ENCODE measurements at regions not wholly inside any gene's neighbourhood (a gene's known extent, or its start where the extent isn't known, plus 50 kb on each side); places are given as distances from the start of the nearest gene placed in this dataset.

- H3F3A ChIP-seq (replicated peaks; ENCODE audit: low read depth) = no peaks in the 10 kb centered on the region
- no peak overlapping the region for H3K4me3 ChIP-seq
- no peak overlapping the region for H3K4me2 ChIP-seq
- H2AFZ ChIP-seq = no peak overlapping the region
- no peaks in the 10 kb centered on the region for H4K20me1 ChIP-seq (replicated peaks; ENCODE audit: insufficient read depth)
- DNase-seq (ENCODE audit: low spot score) (no peak), ATAC-seq (no peak)
- no peak for TF ChIP-seq ZNF114 (CRISPR knock-in tag; IDR thresholded peaks at IDR 0.05)
- no peak for TF ChIP-seq JUNB (IDR thresholded peaks at IDR 0.05; ENCODE audit: unreplicated experiment)
- no peak for TF ChIP-seq POLR2AphosphoS5 (IDR thresholded peaks at IDR 0.05; ENCODE audit: low read depth)
- TF ChIP-seq EZH2 (IDR thresholded peaks at IDR 0.05; ENCODE audit: low read depth, unreplicated experiment) = no peak
- TF ChIP-seq EZH2phosphoT487 (IDR thresholded peaks at IDR 0.05; ENCODE audit: unreplicated experiment) = no peak
- TF ChIP-seq, protein P1, sequence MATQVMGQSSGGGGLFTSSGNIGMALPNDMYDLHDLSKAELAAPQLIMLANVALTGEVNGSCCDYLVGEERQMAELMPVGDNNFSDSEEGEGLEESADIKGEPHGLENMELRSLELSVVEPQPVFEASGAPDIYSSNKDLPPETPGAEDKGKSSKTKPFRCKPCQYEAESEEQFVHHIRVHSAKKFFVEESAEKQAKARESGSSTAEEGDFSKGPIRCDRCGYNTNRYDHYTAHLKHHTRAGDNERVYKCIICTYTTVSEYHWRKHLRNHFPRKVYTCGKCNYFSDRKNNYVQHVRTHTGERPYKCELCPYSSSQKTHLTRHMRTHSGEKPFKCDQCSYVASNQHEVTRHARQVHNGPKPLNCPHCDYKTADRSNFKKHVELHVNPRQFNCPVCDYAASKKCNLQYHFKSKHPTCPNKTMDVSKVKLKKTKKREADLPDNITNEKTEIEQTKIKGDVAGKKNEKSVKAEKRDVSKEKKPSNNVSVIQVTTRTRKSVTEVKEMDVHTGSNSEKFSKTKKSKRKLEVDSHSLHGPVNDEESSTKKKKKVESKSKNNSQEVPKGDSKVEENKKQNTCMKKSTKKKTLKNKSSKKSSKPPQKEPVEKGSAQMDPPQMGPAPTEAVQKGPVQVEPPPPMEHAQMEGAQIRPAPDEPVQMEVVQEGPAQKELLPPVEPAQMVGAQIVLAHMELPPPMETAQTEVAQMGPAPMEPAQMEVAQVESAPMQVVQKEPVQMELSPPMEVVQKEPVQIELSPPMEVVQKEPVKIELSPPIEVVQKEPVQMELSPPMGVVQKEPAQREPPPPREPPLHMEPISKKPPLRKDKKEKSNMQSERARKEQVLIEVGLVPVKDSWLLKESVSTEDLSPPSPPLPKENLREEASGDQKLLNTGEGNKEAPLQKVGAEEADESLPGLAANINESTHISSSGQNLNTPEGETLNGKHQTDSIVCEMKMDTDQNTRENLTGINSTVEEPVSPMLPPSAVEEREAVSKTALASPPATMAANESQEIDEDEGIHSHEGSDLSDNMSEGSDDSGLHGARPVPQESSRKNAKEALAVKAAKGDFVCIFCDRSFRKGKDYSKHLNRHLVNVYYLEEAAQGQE (IDR thresholded peaks at IDR 0.05; ENCODE audit: unreplicated experiment) = no peak
- TF ChIP-seq CREB1 (CRISPR knock-in tag; IDR thresholded peaks at IDR 0.05; ENCODE audit: low read depth) = no peak
- no peak for TF ChIP-seq ETS1 (IDR thresholded peaks at IDR 0.05)
- no peak for TF ChIP-seq STAT1 (IDR thresholded peaks at IDR 0.05; ENCODE audit: unreplicated experiment)
- TF ChIP-seq, protein P2, sequence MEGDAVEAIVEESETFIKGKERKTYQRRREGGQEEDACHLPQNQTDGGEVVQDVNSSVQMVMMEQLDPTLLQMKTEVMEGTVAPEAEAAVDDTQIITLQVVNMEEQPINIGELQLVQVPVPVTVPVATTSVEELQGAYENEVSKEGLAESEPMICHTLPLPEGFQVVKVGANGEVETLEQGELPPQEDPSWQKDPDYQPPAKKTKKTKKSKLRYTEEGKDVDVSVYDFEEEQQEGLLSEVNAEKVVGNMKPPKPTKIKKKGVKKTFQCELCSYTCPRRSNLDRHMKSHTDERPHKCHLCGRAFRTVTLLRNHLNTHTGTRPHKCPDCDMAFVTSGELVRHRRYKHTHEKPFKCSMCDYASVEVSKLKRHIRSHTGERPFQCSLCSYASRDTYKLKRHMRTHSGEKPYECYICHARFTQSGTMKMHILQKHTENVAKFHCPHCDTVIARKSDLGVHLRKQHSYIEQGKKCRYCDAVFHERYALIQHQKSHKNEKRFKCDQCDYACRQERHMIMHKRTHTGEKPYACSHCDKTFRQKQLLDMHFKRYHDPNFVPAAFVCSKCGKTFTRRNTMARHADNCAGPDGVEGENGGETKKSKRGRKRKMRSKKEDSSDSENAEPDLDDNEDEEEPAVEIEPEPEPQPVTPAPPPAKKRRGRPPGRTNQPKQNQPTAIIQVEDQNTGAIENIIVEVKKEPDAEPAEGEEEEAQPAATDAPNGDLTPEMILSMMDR (conservative IDR thresholded peaks at IDR 0.05; ENCODE audit: low read depth in 2 of 2) = no peak
- TF ChIP-seq NANOG (IDR thresholded peaks at IDR 0.05; ENCODE audit: borderline replicate concordance) = no peak
- no peak for TF ChIP-seq ZNF331 (CRISPR knock-in tag; IDR thresholded peaks at IDR 0.05; ENCODE audit: low read depth)
- TF ChIP-seq, protein P3, sequence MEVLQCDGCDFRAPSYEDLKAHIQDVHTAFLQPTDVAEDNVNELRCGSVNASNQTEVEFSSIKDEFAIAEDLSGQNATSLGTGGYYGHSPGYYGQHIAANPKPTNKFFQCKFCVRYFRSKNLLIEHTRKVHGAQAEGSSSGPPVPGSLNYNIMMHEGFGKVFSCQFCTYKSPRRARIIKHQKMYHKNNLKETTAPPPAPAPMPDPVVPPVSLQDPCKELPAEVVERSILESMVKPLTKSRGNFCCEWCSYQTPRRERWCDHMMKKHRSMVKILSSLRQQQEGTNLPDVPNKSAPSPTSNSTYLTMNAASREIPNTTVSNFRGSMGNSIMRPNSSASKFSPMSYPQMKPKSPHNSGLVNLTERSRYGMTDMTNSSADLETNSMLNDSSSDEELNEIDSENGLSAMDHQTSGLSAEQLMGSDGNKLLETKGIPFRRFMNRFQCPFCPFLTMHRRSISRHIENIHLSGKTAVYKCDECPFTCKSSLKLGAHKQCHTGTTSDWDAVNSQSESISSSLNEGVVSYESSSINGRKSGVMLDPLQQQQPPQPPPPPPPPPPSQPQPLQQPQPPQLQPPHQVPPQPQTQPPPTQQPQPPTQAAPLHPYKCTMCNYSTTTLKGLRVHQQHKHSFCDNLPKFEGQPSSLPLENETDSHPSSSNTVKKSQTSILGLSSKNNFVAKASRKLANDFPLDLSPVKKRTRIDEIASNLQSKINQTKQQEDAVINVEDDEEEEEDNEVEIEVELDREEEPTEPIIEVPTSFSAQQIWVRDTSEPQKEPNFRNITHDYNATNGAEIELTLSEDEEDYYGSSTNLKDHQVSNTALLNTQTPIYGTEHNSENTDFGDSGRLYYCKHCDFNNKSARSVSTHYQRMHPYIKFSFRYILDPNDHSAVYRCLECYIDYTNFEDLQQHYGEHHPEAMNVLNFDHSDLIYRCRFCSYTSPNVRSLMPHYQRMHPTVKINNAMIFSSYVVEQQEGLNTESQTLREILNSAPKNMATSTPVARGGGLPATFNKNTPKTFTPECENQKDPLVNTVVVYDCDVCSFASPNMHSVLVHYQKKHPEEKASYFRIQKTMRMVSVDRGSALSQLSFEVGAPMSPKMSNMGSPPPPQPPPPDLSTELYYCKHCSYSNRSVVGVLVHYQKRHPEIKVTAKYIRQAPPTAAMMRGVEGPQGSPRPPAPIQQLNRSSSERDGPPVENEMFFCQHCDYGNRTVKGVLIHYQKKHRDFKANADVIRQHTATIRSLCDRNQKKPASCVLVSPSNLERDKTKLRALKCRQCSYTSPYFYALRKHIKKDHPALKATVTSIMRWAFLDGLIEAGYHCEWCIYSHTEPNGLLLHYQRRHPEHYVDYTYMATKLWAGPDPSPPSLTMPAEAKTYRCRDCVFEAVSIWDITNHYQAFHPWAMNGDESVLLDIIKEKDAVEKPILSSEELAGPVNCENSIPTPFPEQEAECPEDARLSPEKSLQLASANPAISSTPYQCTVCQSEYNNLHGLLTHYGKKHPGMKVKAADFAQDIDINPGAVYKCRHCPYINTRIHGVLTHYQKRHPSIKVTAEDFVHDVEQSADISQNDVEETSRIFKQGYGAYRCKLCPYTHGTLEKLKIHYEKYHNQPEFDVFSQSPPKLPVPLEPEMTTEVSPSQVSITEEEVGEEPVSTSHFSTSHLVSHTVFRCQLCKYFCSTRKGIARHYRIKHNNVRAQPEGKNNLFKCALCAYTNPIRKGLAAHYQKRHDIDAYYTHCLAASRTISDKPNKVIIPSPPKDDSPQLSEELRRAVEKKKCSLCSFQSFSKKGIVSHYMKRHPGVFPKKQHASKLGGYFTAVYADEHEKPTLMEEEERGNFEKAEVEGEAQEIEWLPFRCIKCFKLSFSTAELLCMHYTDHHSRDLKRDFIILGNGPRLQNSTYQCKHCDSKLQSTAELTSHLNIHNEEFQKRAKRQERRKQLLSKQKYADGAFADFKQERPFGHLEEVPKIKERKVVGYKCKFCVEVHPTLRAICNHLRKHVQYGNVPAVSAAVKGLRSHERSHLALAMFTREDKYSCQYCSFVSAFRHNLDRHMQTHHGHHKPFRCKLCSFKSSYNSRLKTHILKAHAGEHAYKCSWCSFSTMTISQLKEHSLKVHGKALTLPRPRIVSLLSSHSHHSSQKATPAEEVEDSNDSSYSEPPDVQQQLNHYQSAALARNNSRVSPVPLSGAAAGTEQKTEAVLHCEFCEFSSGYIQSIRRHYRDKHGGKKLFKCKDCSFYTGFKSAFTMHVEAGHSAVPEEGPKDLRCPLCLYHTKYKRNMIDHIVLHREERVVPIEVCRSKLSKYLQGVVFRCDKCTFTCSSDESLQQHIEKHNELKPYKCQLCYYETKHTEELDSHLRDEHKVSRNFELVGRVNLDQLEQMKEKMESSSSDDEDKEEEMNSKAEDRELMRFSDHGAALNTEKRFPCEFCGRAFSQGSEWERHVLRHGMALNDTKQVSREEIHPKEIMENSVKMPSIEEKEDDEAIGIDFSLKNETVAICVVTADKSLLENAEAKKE (CRISPR knock-in tag; IDR thresholded peaks at IDR 0.05) = no peak
- H3K9me2 ChIP-seq (ENCODE audit: insufficient read depth) = no peaks in the 10 kb centered on the region
- H3K36me3 ChIP-seq (ENCODE audit: insufficient read depth) = no peaks in the 10 kb centered on the region; the same call in 1 of the 2 replicates
- Mint-ChIP-seq H3K4me3 (no peak overlapping the region), H3K36me3 (ENCODE audit: low read depth) (peaks cover 28% of the 10 kb centered on the region), H3K27ac (no peak overlapping the region), H3K27me3 (ENCODE audit: insufficient read depth, low read depth, poor library complexity) (peaks cover 14% of the 10 kb centered on the region), H3K9me3 (peaks cover 94% of the 10 kb centered on the region), H3K4me1 (no peaks in the 10 kb centered on the region)
- no peaks in the 10 kb centered on the region for H3K27me3 ChIP-seq (ENCODE audit: insufficient read depth)
- H3K27ac ChIP-seq (ENCODE audit: low read depth) = no peak overlapping the region
- no peaks in the 10 kb centered on the region for H3K4me1 ChIP-seq (ENCODE audit: insufficient read depth)
- H3K79me2 ChIP-seq (replicated peaks; ENCODE audit: insufficient read depth) = no peaks in the 10 kb centered on the region
Observed at GRCh38 chr14:105877645-105878044, 351.3 kb downstream of the TMEM121 start.
